ENCODE measurements at regions not wholly inside any gene's neighbourhood (a gene's known extent, or its start where the extent isn't known, plus 50 kb on each side); places are given as distances from the start of the nearest gene placed in this dataset.

- in situ Hi-C loops (cut with MboI; ENCODE audit: low sequenced_read_pairs), result no loop called here
Measured at GRCh38 chr22:27474711-27475547, 326.6 kb downstream of the MN1 start.

- in situ Hi-C loops (cut with MboI; ENCODE audit: low sequenced_read_pairs), result no loop called here
Measured at GRCh38 chr22:27475548-27475897, 326.0 kb downstream of the MN1 start.

- in situ Hi-C loops (cut with MboI; ENCODE audit: low sequenced_read_pairs), result no loop called here
Measured at GRCh38 chr22:27476318-27476717, 325.2 kb downstream of the MN1 start.

GRCh38 chr22:27476729-27477128 is 324.8 kb downstream of the MN1 start:
- in situ Hi-C loops (cut with MboI; ENCODE audit: low sequenced_read_pairs), result no loop called here

GRCh38 chr22:27477171-27477570 is 324.4 kb downstream of the MN1 start:
- in situ Hi-C loops (cut with MboI; ENCODE audit: low sequenced_read_pairs), result no loop called here

- in situ Hi-C loops (cut with MboI; ENCODE audit: low sequenced_read_pairs), result no loop called here
Measured at GRCh38 chr22:27480487-27480886, 321.1 kb downstream of the MN1 start.

- in situ Hi-C loops (cut with MboI; ENCODE audit: low sequenced_read_pairs), result no loop called here
Measured at GRCh38 chr22:27482402-27482801, 319.2 kb downstream of the MN1 start.

- in situ Hi-C loops (cut with MboI; ENCODE audit: low sequenced_read_pairs), result no loop called here
Measured at GRCh38 chr22:27483095-27483785, 318.3 kb downstream of the MN1 start.

- in situ Hi-C loops (cut with MboI; ENCODE audit: low sequenced_read_pairs), result no loop called here
Measured at GRCh38 chr22:27485842-27486241, 315.7 kb downstream of the MN1 start.

GRCh38 chr22:27487600-27488452 is 313.7 kb downstream of the MN1 start:
- in situ Hi-C loops (cut with MboI; ENCODE audit: low sequenced_read_pairs), result no loop called here

GRCh38 chr22:27488456-27489177 is 312.9 kb downstream of the MN1 start:
- in situ Hi-C loops (cut with MboI; ENCODE audit: low sequenced_read_pairs), result no loop called here

GRCh38 chr22:27489178-27489675 is 312.3 kb downstream of the MN1 start:
- in situ Hi-C loops (cut with MboI; ENCODE audit: low sequenced_read_pairs), result no loop called here

GRCh38 chr22:27490080-27490479 is 311.5 kb downstream of the MN1 start:
- in situ Hi-C loops (cut with MboI; ENCODE audit: low sequenced_read_pairs), result no loop called here

GRCh38 chr22:27491888-27492287 is 309.7 kb downstream of the MN1 start:
- in situ Hi-C loops (cut with MboI; ENCODE audit: low sequenced_read_pairs), result no loop called here

- in situ Hi-C loops (cut with MboI; ENCODE audit: low sequenced_read_pairs), result no loop called here
Measured at GRCh38 chr22:27492566-27493201, 308.9 kb downstream of the MN1 start.

- in situ Hi-C loops (cut with MboI; ENCODE audit: low sequenced_read_pairs), result no loop called here
Measured at GRCh38 chr22:27493796-27494195, 307.8 kb downstream of the MN1 start.

- in situ Hi-C loops (cut with MboI; ENCODE audit: low sequenced_read_pairs), result no loop called here
Measured at GRCh38 chr22:27494785-27495184, 306.8 kb downstream of the MN1 start.

GRCh38 chr22:27495325-27495724 is 306.2 kb downstream of the MN1 start:
- in situ Hi-C loops (cut with MboI; ENCODE audit: low sequenced_read_pairs), result no loop called here

GRCh38 chr22:27499121-27499520 is 302.4 kb downstream of the MN1 start:
- in situ Hi-C loops (cut with MboI; ENCODE audit: low sequenced_read_pairs), result no loop called here

Measured in HL-60/S4 (cell line).